Lung (tissue), 11 donors: ENCODE measurements at regions not wholly inside any gene's neighbourhood (a gene's known extent, or its start where the extent isn't known, plus 50 kb on each side); places are given as distances from the start of the nearest gene placed in this dataset.
"Not testable (repeated sequence)": the region's sequence is repeated elsewhere in the genome, so short reads cannot be mapped to it uniquely, and the experiment has no call there.

Experiments
- ATAC-seq: fragments of 200-7000 bp; cut with Tn5 transposase; one replicate; pipeline ENCODE4 v1.9.1; 2020; ENCODE audit warnings: moderate number of reproducible peaks; ENCODE audit not compliant: insufficient read depth, low FRiP score
- DNase-seq, 3 donors: peaks; one replicate each; pipeline ENCODE4 v3.0.0-alpha.2; 2013 to 2017
- H3K27ac ChIP-seq, 2 donors: one replicate each; pipeline ENCODE4 v1.5.1; 2013; ENCODE audit warnings: mild to moderate bottlenecking in 2 of 2, moderate library complexity in 2 of 2, control low read depth in 1 of 2, inconsistent platforms in 1 of 2, low read depth in 1 of 2, low read length in 1 of 2
- H3K27me3 ChIP-seq, 3 donors: one replicate each; pipeline ENCODE4 v1.5.1; 2013; ENCODE audit warnings: low read length in 2 of 3; ENCODE audit not compliant: control insufficient read depth in 3 of 3, insufficient read depth in 3 of 3
- H3K36me3 ChIP-seq, 4 donors: one replicate each; pipeline ENCODE4 v1.5.1; 2013; ENCODE audit warnings: low read length in 4 of 4, mild to moderate bottlenecking in 1 of 4, moderate library complexity in 1 of 4; ENCODE audit not compliant: control insufficient read depth in 4 of 4, insufficient read depth in 4 of 4
- H3K4me1 ChIP-seq, 5 donors: one replicate each; pipeline ENCODE4 v1.5.1; 2013; ENCODE audit warnings: low read length in 5 of 5, mild to moderate bottlenecking in 2 of 5, moderate library complexity in 1 of 5; ENCODE audit not compliant: control insufficient read depth in 5 of 5, insufficient read depth in 5 of 5
- H3K4me3 ChIP-seq: one replicate; pipeline ENCODE4 v1.5.1; 2013; ENCODE audit warnings: mild to moderate bottlenecking, control low read depth, moderate library complexity
- H3K9ac ChIP-seq, 2 donors: one replicate each; pipeline ENCODE4 v1.5.1; 2013; ENCODE audit warnings: low read length in 2 of 2, control low read depth in 1 of 2; ENCODE audit not compliant: insufficient read depth in 1 of 2
- H3K9me3 ChIP-seq, 4 donors: one replicate each; pipeline ENCODE4 v1.5.1; 2013; ENCODE audit warnings: low read length in 3 of 4, mild to moderate bottlenecking in 1 of 4, moderate library complexity in 1 of 4; ENCODE audit not compliant: control insufficient read depth in 4 of 4, insufficient read depth in 3 of 4
- WGBS, 2 donors: extraction: QIAGEN DNeasy Blood & Tissue Kit; methylation state at CpG; one replicate each; pipeline ENCODE4 v1.1.7; 2013; 5-methylcytosine and 5-hydroxymethylcytosine counted together
- TF ChIP-seq, protein P1 (sequence below): IDR thresholded peaks from 2 replicates; pipeline ENCODE4 v1.5.1; 2012; ENCODE audit warnings: mild to moderate bottlenecking; ENCODE audit errors: control extremely low read depth, extremely low read depth
- donor health status: control.
- donor health status: control.
- donor health status: Bipolar disorder and iron deficiency.
- donor health status: healthy.
- donor health status: DM: yes; HTN: yes; CAD: no.

- peaks cover 0 to 4% (median 0%) of the 10 kb centered on the region in 5 donors for H3K4me1 ChIP-seq
- H3K9me3 ChIP-seq = peaks cover 0 to 2% (median 0%) of the 10 kb centered on the region in 4 donors
- ATAC-seq (no peak), DNase-seq (no peak)
- TF ChIP-seq, protein P1, sequence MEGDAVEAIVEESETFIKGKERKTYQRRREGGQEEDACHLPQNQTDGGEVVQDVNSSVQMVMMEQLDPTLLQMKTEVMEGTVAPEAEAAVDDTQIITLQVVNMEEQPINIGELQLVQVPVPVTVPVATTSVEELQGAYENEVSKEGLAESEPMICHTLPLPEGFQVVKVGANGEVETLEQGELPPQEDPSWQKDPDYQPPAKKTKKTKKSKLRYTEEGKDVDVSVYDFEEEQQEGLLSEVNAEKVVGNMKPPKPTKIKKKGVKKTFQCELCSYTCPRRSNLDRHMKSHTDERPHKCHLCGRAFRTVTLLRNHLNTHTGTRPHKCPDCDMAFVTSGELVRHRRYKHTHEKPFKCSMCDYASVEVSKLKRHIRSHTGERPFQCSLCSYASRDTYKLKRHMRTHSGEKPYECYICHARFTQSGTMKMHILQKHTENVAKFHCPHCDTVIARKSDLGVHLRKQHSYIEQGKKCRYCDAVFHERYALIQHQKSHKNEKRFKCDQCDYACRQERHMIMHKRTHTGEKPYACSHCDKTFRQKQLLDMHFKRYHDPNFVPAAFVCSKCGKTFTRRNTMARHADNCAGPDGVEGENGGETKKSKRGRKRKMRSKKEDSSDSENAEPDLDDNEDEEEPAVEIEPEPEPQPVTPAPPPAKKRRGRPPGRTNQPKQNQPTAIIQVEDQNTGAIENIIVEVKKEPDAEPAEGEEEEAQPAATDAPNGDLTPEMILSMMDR = no peak
- H3K27me3 ChIP-seq = peaks cover 5 to 13% (median 8%) of the 10 kb centered on the region in 3 donors
- no peak overlapping the region for H3K9ac ChIP-seq
- no peak overlapping the region for H3K4me3 ChIP-seq
- H3K36me3 ChIP-seq = no peaks in the 10 kb centered on the region
- 24 to 39% methylated on average over 12 to 17 of the region's 17 CpGs for WGBS, 2 donors
- no peak overlapping the region for H3K27ac ChIP-seq
These were observed 121.3 kb downstream of the TFAP2C start for GRCh38 chr20:56750430-56750829.

- no peak for DNase-seq
- TF ChIP-seq, protein P1 = no peak
- no peak for ATAC-seq
- no peaks in the 10 kb centered on the region for H3K36me3 ChIP-seq
- peaks cover 0 to 4% (median 0%) of the 10 kb centered on the region in 5 donors for H3K4me1 ChIP-seq
- peaks cover 5 to 13% (median 8%) of the 10 kb centered on the region in 3 donors for H3K27me3 ChIP-seq
- WGBS, 2 donors = 53 to 55% methylated on average over 8 of the region's 8 CpGs
- H3K27ac ChIP-seq = no peak overlapping the region
- H3K9ac ChIP-seq = no peak overlapping the region
- no peak overlapping the region for H3K4me3 ChIP-seq
- peaks cover 0 to 4% (median 0%) of the 10 kb centered on the region in 4 donors for H3K9me3 ChIP-seq
These were observed 123.2 kb downstream of the TFAP2C start for GRCh38 chr20:56752274-56752673.

- no peak for ATAC-seq
- no peak overlapping the region for H3K4me3 ChIP-seq
- TF ChIP-seq, protein P1 = no peak
- 74 to 81% methylated on average over 3 of the region's 3 CpGs for WGBS, 2 donors
- H3K27me3 ChIP-seq = peaks cover 3 to 11% (median 5%) of the 10 kb centered on the region in 3 donors
- no peak for DNase-seq
- no peaks in the 10 kb centered on the region for H3K36me3 ChIP-seq
- H3K9me3 ChIP-seq = peaks cover 0 to 4% (median 0%) of the 10 kb centered on the region in 4 donors
- H3K27ac ChIP-seq = no peak overlapping the region
- H3K9ac ChIP-seq = no peak overlapping the region
- no peaks in the 10 kb centered on the region for H3K4me1 ChIP-seq
These were observed 126.1 kb downstream of the TFAP2C start for GRCh38 chr20:56755201-56755600.

GRCh38 chr20:56756658-56757057, 127.6 kb downstream of the TFAP2C start:
- not testable (repeated sequence) for H3K9me3 ChIP-seq, DNase-seq, H3K27ac ChIP-seq, H3K4me3 ChIP-seq, H3K4me1 ChIP-seq, ATAC-seq, H3K36me3 ChIP-seq, H3K27me3 ChIP-seq, H3K9ac ChIP-seq
- WGBS, 2 donors = 82 to 91% methylated on average over 4 to 5 of the region's 5 CpGs
